Stimulated activated CD4-positive, alpha-beta T cell treated with anti-CD3 and anti-CD28 coated beads, Interleukin-15, amount 100 ng/mL, for 1 hour (primary cell): ENCODE measurements at regions not wholly inside any gene's neighbourhood (a gene's known extent, or its start where the extent isn't known, plus 50 kb on each side); places are given as distances from the start of the nearest gene placed in this dataset.

Source experiments
- DNase-seq, 2 donors: peaks; one replicate each; pipeline ENCODE4 v3.0.0-alpha.2; 2020; ENCODE audit warnings: low read depth in 1 of 2, low spot score in 1 of 2

DNA sequence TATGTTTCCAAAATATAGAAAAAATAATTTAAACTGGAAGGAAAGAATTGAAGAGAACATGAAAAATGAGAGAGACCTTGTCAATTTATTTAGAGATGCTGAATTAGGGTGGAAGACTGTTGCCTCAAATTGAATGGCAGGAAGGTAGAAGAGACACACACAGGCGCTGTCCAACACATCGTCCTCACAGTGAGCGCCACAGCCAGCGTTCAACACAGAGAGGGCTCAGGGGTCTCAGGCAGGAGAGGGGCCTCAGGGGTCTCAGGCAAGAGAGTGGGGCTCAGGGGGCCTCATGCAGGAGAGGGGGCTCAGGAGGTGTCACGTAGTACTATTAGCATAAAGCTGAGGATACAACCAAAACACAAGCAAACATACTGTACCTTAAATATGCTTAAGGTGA, 65.7 kb downstream of the TMEM18 start:
- no peak for DNase-seq

DNA sequence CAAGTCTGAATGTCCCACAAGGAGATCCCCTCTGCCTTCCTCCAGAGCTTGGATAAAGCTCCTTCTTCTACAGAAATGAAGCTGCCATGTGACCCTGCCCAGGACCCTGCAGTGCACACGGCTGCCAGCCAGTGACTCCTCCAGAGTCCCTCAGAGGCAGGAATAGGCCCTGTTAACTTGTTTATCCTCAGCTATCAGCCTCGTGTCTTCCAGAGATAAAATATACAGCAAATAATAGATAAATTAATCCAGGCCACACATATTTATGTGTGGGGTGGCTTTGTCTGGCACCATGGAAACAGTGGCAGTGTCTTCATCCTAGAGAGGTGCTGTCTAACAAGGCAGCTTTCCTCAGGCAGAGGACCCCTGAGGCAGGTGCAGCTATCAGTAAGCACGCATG, 66.7 kb downstream of the TMEM18 start:
- DNase-seq, result no peak

DNA sequence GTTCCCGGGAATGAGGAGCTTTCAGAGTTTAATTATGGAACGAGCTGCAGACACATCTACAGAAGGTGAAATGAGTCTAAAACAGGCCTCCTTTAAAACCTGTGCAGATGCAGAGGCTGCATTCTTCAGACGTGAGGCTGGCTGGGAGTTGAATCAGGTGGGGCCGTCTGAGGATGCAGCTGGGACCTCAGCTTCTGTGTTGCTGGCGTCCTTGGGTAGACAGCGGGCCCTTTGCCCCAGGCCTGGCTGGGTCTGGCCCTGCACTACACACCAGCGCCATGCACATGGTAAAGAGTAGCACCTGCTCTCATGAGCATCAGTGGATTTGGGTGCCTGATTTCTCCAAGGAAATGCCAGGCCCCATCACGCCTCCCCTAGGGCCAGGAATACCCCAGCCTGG, 67.3 kb downstream of the TMEM18 start:
- DNase-seq, result no peak

DNA sequence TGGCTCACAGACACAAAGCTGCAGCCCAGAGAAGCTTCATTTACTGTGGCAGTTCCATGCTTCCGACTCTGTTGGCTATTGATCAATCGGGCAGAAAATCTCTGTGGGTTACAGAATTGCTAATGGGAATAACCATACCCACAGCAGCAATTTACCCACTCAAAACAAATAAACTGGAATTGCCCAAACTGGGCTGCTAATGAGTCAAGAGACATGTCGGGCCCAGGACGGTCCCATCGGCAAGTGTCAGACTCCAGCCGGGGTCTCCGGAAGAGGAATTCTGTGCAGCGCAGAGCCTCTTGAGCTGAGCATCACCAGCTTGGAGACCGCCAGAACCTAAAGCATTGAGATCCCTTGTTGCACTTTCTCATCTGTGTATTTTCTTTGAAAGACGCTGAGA, 67.8 kb downstream of the TMEM18 start:
- DNase-seq, result no peak

DNA sequence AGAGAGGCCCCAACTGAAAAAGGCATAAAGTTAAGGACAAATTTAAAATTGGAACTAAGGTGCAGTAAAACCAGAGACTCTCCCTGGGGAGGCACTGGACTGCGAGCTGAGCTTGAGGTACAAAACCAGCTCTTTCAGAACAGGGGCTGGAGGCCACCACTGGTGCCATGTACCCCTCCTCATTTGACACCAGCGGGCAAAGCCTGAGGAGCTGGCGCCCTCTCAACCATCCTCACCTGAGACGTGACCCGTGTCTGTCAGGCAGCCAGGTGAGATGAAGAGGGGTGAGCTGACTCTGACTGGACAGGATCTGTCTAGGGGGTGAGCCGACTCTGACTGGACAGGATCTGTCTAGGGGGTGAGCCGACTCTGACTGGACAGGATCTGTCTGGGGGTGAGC, 68.5 kb downstream of the TMEM18 start:
- no peak for DNase-seq

DNA sequence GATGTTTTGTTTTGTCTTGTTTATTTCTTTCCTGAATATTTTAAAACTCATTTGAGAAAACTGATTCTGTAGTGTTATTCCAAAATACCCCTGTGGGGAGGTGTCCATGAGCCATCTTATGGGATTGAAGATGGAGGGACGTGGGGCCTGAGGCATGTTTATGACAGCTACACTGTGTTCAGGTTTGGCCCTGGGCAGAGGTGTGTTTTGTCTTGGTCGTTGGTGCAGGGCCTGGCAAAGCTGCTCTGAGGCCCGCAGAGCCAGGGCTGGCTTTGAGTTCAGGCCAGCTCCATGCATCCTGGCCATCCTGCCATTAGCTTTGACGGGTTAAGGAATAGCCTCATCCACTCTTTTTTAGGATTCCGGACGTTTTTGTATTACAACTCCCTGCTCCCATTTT, 68.9 kb downstream of the TMEM18 start:
- DNase-seq, result no peak

DNA sequence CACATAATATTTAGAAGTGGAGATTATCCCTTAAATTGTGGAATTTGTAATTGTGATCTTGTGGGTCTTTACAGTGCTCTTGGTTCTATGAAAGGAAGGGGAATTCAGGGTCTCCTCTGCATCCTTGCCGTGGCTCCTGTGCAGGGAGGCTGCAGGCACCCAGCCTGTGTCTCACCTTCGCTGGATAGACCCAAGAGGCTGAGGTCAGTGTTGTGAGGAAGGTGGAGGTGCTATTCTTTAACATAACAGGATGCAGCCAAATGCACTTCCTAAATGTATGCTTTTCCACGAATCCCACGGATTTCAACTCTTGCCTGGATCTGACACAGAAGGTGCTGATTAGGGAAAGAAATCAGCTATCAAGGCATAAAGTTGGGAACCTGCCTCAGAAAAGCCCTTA, 69.5 kb downstream of the TMEM18 start:
- no peak for DNase-seq

DNA sequence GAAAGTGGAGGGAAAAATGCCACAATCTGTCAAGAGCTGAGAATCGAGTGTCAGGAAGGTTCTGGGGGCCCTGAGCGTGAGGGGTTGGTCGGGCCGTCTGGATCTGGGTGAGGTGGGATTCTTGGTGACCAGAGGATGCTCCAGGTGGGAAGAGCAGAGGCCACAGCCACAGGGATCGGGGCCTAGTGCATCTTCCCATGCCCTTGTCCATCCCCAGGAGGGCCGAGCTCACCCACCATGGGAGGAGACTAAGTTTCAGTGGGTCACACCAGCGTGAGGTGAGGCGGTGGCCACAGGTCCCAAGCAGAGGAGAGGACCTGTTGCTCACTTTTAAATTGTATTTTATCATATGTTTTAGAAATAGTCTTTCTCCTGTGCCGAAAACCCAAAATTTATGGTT, 70.0 kb downstream of the TMEM18 start:
- no peak for DNase-seq

DNA sequence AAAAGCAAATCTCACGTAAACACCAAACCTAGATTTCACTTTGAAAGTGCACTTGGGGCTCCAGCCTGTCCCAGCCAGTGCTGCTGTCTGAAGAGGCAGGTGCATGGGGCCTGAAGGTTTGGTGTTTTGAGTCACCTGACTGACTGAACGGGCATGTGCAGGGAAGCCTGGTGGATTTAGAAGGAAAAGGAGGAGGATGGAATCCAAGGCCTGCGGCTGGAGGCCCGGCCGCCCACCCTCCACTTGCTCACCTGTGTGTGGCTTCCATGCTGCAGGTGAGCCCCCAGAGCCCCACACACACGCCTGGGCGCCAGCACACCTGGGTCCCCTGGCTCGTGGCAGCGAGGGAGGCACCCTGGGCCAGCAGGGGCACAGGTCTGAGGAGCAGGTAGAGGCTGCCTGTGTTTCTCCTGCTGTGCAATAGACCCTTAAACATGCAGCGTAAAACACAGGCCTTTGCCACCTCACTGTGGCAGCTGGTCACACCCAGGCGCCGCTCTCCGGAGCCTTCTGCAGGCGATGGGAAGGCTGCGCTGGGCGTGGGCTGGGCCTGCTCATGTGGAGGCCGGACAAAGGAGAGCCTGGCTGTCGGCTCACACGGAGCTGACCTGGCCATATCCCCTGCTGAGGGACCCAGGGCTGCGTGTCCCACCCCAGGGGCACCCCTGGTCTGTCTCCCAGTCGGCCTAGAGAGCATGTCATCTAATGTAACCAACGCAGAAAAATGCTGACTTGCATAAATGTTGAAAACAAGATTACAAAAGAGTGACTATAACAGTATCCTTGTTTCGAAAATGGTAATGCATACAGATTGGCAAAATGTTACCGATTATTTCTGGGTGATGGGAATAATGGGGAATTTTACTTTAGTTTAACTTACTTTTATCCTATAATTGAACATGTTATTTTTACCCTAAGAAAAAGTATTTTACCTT, 71.3 kb downstream of the TMEM18 start:
- no peak for DNase-seq

DNA sequence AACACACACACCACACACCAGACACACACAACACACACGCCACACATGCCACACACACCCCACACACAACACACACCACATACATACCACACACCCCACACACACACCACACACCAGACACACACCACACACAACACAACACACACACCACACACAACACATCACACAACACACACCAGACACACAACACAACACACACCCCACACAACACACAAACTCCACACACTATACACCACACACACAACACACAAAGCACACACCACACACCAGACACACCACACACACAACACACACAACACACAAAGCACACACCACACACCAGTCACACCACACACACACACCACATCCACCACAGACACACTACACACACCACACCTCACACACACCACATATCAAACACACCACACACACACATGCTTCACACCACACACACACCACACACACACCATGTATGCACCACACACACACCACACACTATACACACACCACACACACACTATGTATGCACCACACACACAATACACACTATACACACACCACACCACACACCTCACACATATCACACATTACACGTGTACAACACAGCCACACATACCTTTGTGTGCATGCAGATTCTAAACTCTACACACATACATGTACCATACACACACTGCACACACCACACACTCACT, 72.2 kb downstream of the TMEM18 start:
- DNase-seq, result no peak

DNA sequence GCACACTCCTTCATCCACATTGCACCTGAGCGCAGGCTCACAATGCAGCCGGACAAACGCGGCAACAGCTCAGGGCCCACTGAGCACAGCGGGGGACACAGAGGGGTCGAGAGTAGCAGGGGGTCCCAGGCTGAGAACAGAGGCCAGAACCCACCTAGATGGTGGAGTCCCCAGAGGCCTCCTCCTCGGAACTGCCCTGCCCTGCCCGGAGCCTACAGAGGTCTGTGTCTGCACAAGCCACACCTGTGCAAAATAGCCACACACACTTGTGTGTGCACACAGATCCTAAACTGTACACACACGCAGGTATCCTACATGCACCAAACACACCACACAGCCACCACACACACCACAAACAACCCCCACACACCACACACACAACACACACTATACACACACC, 72.8 kb downstream of the TMEM18 start:
- DNase-seq, result no peak

DNA sequence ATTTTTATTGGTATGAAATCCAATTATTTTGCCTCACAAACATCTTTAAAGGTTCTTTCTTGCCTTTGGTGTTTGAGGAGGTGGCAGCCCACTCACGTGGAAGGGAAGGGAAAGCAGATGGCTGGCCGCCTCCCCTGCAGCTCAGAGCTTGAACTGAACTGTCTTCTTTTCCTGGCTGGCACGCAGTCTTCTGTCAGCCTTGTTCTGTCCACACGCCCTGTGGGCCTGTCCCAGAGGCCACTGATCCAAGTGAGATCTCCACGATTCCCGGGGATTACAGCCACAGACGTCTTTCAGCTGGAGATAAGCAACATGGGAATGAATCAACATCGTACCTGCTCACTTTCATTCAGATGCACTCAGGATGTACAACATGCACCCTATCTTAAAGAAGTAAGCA, 73.3 kb downstream of the TMEM18 start:
- DNase-seq, result no peak

DNA sequence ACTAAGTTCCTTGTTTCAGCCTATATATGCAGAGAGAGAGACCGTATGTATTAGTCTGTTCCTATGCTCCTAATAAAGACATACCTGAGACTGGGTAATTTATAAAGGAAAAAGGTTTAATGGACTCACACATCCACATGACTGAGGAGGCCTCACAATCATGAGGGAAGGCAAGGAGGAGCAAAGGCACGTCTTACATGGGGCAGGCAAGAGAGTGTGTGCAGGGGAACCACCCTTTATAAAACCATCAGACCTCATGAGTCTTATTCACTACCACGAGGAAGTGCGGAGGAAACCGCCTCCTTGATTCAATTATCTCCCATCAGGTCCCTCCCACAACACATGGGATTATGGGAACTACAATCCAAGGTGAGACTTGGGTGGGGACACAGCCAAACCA, 73.8 kb downstream of the TMEM18 start:
- no peak for DNase-seq

DNA sequence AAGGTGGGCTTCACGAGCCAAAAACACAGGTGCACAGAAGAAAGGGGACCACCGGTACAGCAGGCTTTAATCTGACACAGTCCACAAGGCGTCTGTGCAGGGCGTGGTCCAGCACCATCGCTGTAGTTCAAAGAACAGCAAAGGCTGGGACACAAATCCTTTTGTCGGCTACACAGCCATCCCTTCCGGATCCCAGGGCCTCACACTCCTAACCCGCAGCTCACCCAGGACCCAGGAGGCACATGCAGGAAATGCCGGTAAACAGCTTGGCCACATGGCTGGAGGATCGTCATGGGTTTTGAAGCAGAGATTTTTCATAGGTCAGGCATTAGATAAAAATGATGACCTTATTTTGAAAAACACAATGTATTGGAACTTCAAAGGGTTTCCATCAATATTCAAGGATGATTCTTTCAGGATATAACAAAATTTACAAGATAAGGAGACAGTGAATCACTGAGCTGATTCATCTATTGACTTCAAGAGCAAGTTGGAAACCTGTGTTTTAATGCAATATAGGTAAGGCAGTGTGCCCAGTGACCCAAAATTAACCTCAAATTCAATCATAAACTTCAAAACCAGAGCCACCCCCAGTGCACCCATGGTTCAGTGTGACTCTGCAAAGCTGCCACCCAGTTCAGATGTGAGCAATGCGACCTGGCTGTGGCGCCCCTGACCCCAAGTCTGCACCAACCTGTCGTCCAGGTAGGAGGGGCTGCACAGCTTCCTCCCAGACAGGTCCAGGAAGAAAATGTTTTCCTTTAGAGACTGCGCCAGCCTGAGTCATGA, 74.4 kb downstream of the TMEM18 start:
- no peak for DNase-seq

DNA sequence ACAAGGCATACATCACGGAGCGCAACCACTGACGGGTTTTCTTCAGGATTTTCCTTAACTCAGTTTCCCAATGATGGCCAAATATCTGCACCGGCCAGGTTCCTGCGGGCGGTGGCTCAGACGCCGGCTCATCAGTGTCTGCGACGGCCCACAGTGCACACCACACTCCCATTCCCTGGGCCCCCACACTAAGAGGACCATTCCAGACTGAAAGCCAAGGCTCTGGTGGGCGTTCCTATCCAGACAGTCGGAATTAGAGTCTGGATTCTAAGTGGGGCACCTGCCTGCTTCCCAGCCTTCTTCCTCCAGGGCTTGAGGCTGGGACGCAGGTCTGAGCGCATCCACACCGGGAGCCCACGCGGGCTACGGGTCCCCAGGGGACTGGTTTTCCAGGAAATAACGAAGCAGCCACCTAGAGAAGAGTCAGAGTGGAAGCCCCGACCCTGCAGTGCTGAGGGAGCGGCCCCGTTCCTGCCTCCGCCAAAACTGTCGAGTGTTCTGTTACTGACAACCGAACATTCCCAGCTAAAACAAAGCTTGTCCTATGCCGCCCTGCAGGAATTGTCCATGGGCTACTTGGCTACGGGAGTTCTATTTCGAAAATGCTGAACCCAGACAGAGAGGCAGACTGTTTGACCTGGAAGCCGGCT, 75.3 kb downstream of the TMEM18 start:
- no peak for DNase-seq

DNA sequence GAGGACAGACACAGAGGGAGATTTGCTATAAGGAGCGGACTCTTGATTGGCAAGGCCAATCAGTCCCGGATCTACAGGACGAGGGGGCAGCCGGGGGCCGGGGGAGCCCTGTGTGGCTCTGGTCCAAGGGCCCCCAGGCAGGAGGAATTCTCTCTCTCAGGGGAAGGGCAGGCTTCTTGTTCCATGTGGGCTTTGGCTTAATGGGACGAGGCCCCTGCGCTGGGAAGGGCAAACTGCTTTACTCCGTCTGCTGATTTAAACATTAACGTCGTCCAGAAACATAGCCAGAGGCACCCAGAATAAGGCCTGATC, 75.9 kb downstream of the TMEM18 start:
- DNase-seq, result no peak

DNA sequence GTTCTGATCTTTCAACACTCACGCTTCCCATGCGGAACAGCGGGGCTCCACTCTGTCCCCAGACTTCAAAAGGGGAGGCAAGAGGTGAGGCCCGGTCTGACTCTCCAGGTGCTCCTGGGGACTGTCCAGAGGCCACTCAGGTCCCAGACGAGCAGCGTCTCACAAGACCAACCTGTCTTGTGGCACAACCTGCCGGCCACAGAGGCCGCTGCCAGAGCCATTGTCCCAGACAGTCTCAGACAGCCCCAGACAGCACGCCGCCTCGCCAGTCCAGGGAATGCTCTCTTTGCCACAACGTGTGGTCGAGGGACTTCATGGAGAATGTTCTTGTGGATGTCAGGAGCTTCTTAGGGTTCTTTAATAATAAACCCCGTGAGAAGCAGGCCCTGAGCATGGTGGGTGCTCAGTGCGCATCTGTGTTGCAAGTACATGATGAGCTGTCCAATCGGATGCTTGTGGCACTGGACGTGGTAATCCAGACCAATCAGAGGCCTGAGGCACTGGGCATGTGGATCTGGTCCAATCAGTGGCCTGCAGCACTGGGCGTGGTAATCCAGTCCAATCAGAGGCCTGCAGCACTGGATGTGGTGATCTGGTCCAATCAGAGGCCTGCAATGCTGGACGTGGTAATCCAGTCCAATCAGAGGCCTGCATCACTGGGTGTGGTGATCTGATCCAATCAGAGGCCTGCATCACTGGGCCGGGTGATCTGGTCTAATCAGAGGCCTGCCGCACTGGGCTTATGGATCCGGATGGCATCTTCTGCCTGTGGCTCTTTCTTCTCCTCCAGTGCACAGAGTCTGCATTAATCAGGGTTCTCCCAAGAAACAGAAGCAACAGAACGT, 76.4 kb downstream of the TMEM18 start:
- DNase-seq, result no peak

DNA sequence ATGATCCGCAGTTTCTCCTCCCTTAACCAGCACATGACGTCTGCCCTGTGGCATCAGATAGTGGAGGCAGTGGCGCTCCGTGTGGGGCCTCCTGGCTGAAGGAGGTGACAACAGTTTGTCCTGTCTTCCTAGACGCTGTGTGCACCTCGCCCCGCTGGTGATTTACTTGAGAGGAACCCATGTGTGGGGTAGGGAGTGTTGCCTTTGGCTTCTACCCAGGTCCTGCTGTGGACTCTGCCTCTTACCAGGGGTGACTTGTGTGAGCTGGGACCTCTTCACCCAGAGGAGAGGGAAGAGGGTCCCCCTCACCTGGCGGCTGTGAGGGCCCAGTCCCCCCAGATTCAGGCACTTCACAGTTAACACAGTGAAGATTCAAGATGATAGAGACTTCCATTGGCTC, 77.6 kb downstream of the TMEM18 start:
- no peak for DNase-seq

DNA sequence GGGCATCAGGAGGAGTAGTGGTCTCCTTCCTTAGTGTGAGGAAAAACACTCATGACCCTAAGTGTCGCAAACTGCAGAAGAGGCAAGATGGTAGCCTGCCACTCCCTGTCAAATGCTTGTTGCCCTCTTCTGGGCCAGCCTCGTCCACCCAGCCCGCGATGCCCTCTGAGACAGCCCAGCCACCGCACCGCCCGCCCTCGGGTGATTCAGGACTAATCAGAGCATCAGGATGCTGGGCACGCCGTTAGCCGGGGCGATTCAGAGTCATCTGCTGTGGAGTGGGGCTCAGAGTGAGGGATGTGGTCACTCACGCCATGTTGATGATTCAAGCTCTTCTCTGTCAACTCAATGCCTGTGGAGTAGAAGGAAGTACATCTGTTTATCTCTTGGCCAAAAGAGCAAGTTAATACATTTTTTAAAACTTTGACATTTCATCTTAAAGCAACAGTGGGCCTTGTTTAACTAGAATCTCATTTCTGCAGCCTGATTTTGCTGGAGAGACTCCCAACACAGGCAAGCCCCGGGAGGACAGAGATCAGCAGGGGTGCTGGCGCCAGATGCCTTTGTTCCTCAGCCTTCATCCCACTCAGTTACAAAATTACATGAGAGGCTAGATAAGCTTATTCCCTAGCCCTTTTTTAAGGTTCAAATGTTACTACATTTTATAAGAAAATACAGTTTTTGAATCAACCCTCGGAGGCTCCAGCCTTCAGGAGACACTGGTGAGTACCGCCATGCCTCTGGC, 79.0 kb downstream of the TMEM18 start:
- no peak for DNase-seq
